SK-N-SH treated with all-trans-retinoic acid at 6 μM for 48 hours (cell line): ENCODE measurements at regions not wholly inside any gene's neighbourhood (a gene's known extent, or its start where the extent isn't known, plus 50 kb on each side); places are given as distances from the start of the nearest gene placed in this dataset.

Source experiments
- GLIS3 ChIP-seq: fragments of 250-450 bp; sonication (Bioruptor Pico); IDR thresholded peaks from 2 replicates; pipeline ENCODE4 v1.5.0; 2020; ENCODE audit warnings: mild to moderate bottlenecking, moderate library complexity
- TF ChIP-seq, protein P1 (sequence below): fragments of 250-450 bp; sonication (Bioruptor Pico); IDR thresholded peaks from 2 replicates; pipeline ENCODE4 v1.5.1; 2020; ENCODE audit warnings: low read depth, mild to moderate bottlenecking, moderate library complexity

GRCh38 chr4:156328882-156329281, 375.2 kb upstream of the CTSO start:
- no peak for TF ChIP-seq GLIS3 (CRISPR knock-in tag)
- TF ChIP-seq, protein P1, sequence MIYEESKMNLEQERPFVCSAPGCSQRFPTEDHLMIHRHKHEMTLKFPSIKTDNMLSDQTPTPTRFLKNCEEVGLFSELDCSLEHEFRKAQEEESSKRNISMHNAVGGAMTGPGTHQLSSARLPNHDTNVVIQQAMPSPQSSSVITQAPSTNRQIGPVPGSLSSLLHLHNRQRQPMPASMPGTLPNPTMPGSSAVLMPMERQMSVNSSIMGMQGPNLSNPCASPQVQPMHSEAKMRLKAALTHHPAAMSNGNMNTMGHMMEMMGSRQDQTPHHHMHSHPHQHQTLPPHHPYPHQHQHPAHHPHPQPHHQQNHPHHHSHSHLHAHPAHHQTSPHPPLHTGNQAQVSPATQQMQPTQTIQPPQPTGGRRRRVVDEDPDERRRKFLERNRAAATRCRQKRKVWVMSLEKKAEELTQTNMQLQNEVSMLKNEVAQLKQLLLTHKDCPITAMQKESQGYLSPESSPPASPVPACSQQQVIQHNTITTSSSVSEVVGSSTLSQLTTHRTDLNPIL (CRISPR knock-in tag) = no peak
